Middle frontal gyrus (tissue), 1 donor: ENCODE measurements at regions not wholly inside any gene's neighbourhood (a gene's known extent, or its start where the extent isn't known, plus 50 kb on each side); places are given as distances from the start of the nearest gene placed in this dataset.

ENCODE experiments used
- DNase-seq: peaks from one replicate; pipeline ENCODE4 v3.0.0-alpha.2; 2015; ENCODE audit warnings: low spot score; ENCODE audit errors: extremely low spot score

DNA sequence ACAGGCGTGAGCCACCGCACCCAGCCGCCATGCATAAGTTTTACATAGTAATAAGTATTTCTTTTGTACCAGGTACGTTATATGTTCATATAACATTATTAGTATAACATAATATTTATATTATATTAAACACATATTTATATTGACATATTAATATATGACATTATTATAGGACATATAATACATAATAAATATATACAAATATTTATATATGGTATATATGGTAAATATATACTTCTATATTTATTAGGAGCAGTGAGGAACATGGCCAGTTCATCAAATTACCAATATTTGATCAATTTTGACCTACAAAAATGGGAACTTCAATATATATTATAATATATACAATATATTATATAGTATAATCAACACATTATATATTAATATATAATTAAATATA is 245.9 kb upstream of the FGGY start:
- DNase-seq = no peak

DNA sequence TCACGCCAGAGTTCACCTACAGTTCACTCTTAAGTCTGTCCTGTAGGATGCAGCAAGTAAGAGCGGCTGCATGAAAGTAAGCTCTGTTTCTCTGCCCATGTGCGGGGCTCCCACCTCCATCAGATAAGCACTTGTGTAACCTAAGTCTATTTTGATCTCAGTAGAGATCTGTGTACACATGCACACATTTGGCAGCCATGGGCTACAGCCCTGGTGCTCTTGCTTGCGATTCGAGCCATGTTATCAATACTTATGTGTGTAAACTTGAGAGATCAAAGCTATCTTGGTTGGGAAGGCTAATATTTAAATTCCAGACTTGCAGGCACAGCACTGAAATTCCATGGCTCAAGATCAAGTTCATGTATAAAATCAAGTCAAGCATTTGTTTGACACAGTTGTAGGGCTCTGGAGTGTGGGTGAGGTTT is 244.7 kb upstream of the FGGY start:
- DNase-seq = no peak

- no peak for DNase-seq
Observed at GRCh38 chr1:59054172-59054571, 242.7 kb upstream of the FGGY start.

DNA sequence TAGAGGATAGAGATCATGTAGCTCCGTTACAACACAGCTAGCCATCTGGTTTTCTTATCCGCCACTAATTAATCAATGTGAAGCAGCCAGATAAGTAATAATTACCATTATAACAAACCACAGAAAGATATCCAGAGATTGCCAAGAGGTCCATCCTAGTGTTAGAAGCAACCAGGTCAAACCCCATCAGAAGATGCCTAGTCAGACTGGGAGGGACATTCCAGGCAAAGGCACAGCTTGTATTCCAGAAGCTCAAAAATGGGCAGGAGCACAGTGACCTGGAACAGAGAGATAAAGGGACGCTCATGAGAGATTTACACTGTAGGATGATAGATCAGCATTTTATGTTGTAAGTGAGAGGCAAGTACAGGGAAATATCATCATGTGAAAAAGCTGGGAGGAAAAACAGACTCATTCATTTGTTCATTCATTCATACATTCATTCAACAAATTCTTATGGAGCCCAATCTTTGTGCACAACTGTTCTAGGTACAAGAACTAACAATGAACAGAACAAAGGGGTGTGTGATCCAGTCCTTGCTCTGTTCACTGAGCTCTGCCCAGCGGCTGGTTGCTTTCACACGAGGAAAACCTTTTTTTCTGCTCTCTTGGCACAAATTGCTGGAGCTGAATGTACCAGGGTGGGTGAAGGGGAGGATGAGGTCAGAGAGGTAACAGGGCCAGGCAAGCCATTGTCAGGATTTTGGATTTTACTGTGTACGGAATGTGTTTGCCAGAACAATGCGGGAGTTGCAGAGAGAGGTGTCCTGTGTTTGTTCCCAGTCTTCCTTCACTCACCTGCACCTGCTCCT is 240.8 kb upstream of the FGGY start:
- DNase-seq = no peak

DNA sequence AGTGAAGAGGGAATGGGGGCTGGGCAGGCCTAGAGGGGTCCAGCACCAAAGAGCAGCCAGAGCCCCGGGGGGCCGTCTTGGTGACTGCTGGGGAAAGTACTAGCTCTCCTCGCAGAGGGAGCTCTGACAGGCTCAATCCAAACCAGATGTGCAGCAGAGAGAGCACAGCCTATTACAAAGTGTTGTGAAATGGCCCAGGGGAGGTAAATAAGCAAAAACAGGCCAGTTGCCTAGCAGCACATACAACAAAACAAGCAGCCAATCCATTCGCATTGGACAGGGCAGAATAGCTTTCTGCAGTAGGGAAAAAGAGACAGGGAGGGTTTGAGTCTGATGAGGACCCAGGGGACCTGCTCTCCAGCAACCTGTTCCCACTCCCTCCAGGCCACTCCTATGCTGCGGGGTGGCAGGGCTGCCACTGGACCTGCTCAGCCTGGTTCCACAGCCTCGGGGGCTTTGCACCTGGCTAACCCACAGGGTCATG is 239.6 kb upstream of the FGGY start:
- DNase-seq = no peak

DNA sequence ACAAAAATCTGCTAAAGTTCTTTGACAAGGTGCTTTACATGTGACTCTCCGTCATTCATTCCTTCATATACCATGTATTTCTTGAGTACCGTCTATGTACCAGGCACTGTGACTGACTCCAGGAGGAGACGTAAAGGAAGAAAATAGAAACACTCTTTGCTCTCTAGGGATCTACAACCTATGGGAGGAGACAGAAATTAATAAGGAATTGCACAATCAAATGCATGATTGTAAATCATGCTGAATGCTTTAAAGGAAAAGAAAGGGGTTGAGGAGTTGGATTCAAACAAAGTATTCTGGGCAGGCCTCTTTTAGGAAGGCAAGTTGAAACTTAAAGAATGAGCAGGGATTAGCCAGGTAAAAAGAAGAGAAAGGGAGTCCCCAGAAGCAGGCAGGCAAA is 239.1 kb upstream of the FGGY start:
- no peak for DNase-seq

DNA sequence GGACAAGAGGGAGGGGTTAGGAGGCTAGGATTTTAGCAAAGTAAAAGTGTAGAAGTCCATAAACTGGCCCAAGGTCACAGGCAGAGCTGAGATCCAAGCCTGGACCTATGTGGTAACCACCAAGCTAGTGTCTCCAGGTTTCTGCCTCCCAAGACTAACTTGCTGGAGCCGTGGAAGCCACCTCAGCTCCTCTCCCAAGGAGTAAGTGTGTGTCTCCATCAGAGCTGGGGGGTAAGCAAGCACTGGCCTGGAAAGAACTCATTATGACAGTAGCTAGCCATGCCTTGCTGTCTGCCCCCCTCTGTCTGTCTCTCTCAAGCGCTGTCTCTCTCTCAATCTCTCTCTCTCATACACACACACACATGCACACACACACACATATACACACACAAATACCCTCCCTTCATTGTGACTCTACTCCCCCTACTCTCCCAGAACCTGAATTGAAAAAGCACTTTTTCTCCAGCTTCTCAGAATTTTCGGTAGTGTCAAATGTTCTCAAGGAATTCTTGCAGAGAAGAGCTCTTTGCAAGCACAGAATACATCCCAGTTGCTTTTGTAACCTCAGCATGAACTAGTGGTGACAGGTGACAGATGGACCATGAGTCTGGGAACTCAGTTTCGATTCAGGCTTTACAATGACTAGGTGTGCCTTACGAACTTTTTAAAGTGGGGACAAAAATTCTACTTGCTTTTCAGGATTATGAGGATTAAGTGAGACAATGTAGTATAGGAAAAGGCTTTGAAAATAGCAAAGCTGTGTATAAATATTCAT is 238.0 kb upstream of the FGGY start:
- DNase-seq = no peak

GRCh38 chr1:59061876-59062275 is 235.0 kb upstream of the FGGY start:
- DNase-seq = peak; percentile 28

- DNase-seq = no peak
Observed at GRCh38 chr1:59062743-59063142, 234.2 kb upstream of the FGGY start.

- no peak for DNase-seq
Observed at GRCh38 chr1:59063501-59063900, 233.4 kb upstream of the FGGY start.

DNA sequence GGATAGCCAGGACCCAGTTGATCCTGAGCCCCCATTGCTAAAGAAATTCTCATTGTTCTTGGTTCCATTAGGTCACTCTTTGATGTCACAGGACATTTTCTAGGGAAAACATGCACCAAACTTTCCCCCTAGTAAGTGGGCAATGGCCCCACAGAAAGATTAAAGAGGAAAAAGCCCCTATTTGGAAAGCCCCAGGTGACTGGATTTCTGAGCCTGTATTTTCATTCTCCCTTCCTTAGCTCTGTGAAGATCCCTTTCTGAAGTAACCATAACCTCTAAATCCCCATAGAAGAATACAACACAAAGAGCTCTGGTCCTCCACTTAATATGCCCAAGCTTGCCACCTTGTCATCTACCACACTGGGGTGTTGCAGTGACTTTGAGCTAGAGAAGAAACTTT is 232.3 kb upstream of the FGGY start:
- no peak for DNase-seq

DNA sequence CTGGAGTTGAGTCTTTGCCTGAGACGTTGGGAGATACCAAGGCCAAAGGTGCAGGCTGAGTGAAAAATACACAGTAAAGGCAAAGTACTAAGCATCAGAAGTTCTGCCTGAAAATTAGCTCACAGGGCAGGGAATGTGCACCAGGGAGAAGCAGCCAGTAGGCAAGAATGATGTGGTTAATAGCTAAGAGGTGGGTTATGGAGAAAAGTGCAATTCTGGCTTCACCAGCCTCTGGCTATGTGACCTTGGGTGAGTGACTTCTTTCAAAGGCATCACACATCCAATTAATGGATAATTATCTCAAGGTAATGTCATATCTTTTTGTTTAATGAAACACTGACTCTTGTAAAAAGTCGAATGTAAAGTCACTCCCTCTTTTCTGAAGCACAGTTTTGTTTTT is 230.7 kb upstream of the FGGY start:
- no peak for DNase-seq

DNA sequence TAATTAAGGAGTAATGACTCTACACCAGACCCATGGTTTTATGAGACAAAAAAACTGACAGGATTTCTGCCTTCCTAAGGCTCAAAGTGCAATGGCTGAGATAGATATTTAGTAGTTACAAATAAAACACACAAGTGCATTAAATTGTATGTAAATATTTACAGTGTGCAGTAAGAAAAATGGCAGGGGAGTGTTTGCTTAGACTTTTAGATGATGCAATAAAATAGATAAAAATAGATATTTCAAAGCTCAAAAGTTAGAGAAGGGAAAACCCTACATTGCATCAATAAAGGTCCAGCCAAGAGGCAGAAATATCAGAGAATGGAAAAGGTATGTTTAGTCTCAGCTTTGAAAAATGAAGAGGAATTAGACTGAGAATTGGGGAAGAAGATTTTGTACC is 226.3 kb upstream of the FGGY start:
- no peak for DNase-seq

DNA sequence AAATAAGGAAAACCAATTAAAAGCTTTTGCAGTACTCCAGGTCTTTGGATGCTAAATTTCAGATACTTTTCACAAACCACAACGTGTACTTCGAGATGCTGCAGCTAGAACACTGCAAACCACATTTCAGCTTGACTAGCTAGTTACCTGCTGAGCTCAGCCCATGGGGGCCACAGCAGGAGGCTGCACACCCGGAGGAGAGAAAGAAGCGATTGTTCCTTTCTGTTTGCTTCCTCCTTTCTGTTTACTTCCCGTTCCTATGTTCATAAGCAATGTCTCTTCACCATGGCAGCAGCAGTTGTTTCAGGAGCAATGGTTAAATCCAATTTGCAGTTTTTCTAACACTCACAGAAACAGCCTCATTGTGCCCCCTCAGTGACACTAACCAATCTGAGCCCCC is 225.6 kb upstream of the FGGY start:
- no peak for DNase-seq

DNA sequence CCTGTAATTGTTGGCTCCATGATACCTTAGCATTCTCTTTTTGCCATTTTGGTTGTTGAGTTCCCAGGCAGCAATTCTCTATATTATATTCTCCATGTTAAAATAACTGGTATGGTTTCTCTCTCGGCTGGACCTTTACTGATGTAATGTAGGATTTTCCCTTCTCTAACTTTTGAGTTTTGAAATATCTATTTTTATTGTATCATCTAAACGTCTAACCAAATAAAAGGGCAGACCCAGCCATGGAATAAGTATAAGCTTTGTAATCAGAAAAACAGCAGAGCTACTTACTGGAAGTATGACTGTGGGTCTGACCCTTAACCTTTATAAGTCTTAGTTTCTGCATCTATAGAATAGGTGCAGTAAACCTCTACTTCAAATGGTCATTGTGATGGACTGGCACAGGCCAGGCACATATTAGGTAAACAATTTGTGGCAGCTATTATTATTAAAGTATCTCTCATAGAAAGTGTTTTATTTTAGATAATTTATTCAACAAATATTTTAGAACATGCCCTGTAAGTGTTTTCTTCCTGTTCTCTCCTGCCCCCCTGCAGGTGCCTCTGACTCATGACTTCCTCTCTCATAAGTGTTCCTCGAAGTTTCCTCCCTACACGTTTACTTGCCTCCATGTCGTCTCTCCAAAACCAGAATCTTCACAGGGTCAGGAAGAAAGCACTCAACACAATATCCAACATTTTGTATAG is 224.9 kb upstream of the FGGY start:
- no peak for DNase-seq

DNA sequence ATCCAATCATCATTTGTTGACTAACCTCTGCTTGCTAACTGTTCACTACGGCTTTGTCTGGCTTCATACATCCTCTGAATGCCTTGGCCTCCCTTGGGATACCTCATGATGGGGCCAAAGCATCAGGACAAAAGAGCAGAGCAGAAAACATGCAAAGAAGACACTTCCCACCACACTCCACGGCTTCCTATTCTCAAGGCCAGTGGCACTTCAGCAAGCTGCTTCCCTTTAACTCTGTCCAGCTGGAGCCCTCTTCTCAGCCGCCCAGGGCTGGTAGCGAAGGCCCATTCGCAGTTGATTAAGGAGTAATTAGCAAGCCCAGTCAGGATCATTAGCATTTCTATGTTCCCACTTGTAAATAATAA is 224.3 kb upstream of the FGGY start:
- no peak for DNase-seq

DNA sequence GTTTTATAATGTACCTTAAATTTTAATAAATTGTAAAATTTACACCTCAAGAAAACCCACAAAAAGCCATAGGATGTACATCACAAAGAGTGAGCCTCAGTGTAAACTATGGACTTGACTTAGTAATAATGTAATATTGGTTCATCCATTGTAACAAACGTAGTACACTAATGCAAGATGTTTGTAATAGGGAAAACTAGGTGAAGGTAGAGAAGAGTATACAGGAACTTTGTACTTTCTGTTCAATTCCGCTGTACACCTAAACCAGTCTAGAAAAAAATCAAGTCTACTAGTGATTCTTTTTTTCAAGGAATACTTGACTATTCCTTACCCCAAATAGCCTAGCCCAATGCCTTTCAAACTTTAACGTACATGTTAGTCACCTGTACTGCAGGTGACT is 222.3 kb upstream of the FGGY start:
- no peak for DNase-seq

- no peak for DNase-seq
Observed at GRCh38 chr1:59075021-59075420, 221.9 kb upstream of the FGGY start.

DNA sequence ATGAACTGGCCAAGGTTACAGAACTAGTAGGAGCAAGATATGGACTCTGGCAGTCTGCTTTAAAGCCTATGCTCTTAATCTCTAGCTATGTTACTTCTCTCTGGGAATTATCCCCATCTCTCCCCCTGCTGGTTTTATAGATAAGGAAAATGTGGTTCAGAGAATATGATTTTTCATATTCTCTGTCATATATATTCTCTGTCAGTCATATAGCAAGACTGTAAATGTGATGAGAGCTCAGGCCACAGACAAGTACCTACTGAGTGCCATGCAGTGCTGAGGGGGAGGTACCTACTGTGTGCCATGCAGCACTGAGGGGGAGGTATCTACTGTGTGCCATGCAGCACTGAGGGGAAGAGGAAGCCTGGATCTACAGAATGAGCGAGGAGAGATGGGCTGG is 220.3 kb upstream of the FGGY start:
- DNase-seq = no peak

DNA sequence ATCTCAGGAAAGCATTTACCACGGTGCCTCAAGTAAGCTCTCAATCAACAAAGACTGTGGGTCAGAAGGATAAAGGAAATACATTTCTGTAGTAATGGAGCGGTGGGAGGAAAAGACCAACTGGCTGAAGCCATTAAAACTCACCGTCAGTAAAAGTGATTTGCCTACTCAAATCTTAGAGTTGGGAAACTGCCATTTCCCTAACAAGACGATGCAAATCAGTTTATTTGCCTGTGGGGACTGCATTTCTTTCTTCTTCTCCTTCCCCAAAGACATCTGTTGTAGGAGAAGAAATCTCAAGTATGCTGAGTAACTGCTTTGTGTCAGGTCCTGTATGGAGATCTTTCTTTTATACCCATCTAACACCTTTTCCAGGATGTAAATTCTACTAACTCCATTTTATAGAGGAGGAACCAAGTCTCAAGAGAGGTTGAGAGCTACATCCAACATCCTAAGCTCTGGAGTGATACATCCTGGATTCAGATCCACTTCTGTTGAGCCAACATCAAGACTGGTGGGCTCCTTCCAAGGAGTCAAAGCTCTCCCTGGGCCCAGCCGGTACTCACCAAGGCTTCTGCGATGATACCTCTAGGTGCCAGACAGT is 219.3 kb upstream of the FGGY start:
- DNase-seq = no peak

GRCh38 chr1:59078070-59078800 is 218.7 kb upstream of the FGGY start:
- DNase-seq = no peak
